Adipocyte (in vitro differentiated cells): ENCODE measurements at regions not wholly inside any gene's neighbourhood (a gene's known extent, or its start where the extent isn't known, plus 50 kb on each side); places are given as distances from the start of the nearest gene placed in this dataset.

Source experiments
- DNase-seq: peaks from one replicate; pipeline ENCODE4 v3.0.0-alpha.2; 2015; ENCODE audit warnings: low read depth
- H3K27me3 ChIP-seq: replicated peaks from 2 replicates; pipeline ENCODE4 v1.7.0; 2013; ENCODE audit warnings: mild to moderate bottlenecking, low read length, moderate library complexity; ENCODE audit not compliant: control insufficient read depth, insufficient read depth
- H3K36me3 ChIP-seq: 2 replicates; pipeline ENCODE4 v1.7.0; 2013; ENCODE audit warnings: low read length, mild to moderate bottlenecking, moderate library complexity; ENCODE audit not compliant: control insufficient read depth, insufficient read depth, severe bottlenecking
- H3K4me1 ChIP-seq: 2 replicates; pipeline ENCODE4 v1.7.0; 2013; ENCODE audit warnings: mild to moderate bottlenecking, low read length, moderate library complexity; ENCODE audit not compliant: control insufficient read depth, insufficient read depth
- H3K4me3 ChIP-seq: 2 replicates; pipeline ENCODE4 v1.7.0; 2013; ENCODE audit warnings: mild to moderate bottlenecking, low read length, moderate library complexity
- H3K9ac ChIP-seq: 2 replicates; pipeline ENCODE4 v1.7.0; 2013; ENCODE audit warnings: mild to moderate bottlenecking, low read length, moderate library complexity
- H3K9me3 ChIP-seq: 2 replicates; pipeline ENCODE4 v1.7.0; 2013; ENCODE audit warnings: mild to moderate bottlenecking, low read length, moderate library complexity; ENCODE audit not compliant: control insufficient read depth

- no peak for DNase-seq
- Histone ChIP-seq H3K9ac (no peak overlapping the region), H3K4me3 (no peak overlapping the region), H3K4me1 (peaks cover 24% of the 10 kb centered on the region), H3K36me3 (no peaks in the 10 kb centered on the region), H3K9me3 (peaks cover 5% of the 10 kb centered on the region), H3K27me3 (no peaks in the 10 kb centered on the region)
These were observed 146.4 kb downstream of the MIS18A start for GRCh38 chr21:32132409-32132808.

GRCh38 chr21:32131960-32132359 is 146.9 kb downstream of the MIS18A start:
- Histone ChIP-seq H3K4me3 (no peak overlapping the region), H3K36me3 (no peaks in the 10 kb centered on the region), H3K9me3 (peaks cover 5% of the 10 kb centered on the region), H3K27me3 (no peaks in the 10 kb centered on the region), H3K4me1 (peaks cover 24% of the 10 kb centered on the region), H3K9ac (no peak overlapping the region)
- peak; percentile 19 for DNase-seq

- Histone ChIP-seq H3K27me3 (no peaks in the 10 kb centered on the region), H3K9ac (no peak overlapping the region), H3K9me3 (peaks cover 5% of the 10 kb centered on the region), H3K4me3 (no peak overlapping the region), H3K36me3 (no peaks in the 10 kb centered on the region), H3K4me1 (peaks cover 23% of the 10 kb centered on the region)
- no peak for DNase-seq
These were observed 147.7 kb downstream of the MIS18A start for GRCh38 chr21:32131164-32131563.

- H3K36me3 ChIP-seq, result no peaks in the 10 kb centered on the region
These were observed 148.6 kb downstream of the MIS18A start for GRCh38 chr21:32130031-32130891.

GRCh38 chr21:32127081-32127480 is 151.8 kb downstream of the MIS18A start:
- Histone ChIP-seq H3K27me3 (no peaks in the 10 kb centered on the region), H3K9ac (no peak overlapping the region), H3K36me3 (no peaks in the 10 kb centered on the region), H3K9me3 (peaks cover 17% of the 10 kb centered on the region), H3K4me3 (no peak overlapping the region), H3K4me1 (peaks cover 7% of the 10 kb centered on the region)
- DNase-seq, result no peak

More at GRCh38 chr21:32130031-32130891, 148.6 kb downstream of the MIS18A start:
- Histone ChIP-seq H3K9ac (no peak overlapping the region), H3K4me1 (peaks cover 14% of the 10 kb centered on the region), H3K9me3 (peaks cover 5% of the 10 kb centered on the region), H3K27me3 (no peaks in the 10 kb centered on the region), H3K4me3 (no peak overlapping the region)
- no peak for DNase-seq

GRCh38 chr21:32122082-32122481 is 156.8 kb downstream of the MIS18A start:
- Histone ChIP-seq H3K27me3 (no peaks in the 10 kb centered on the region), H3K4me1 (no peaks in the 10 kb centered on the region), H3K9me3 (peaks cover 19% of the 10 kb centered on the region), H3K9ac (no peak overlapping the region), H3K36me3 (no peaks in the 10 kb centered on the region), H3K4me3 (no peak overlapping the region)
- DNase-seq, result no peak

- DNase-seq, result no peak
- Histone ChIP-seq H3K9ac (no peak overlapping the region), H3K9me3 (peaks cover 19% of the 10 kb centered on the region), H3K27me3 (no peaks in the 10 kb centered on the region), H3K4me3 (no peak overlapping the region), H3K4me1 (no peaks in the 10 kb centered on the region), H3K36me3 (no peaks in the 10 kb centered on the region)
These were observed 158.6 kb downstream of the MIS18A start for GRCh38 chr21:32120230-32120629.

- Histone ChIP-seq H3K9me3 (peaks cover 19% of the 10 kb centered on the region), H3K36me3 (no peaks in the 10 kb centered on the region), H3K27me3 (no peaks in the 10 kb centered on the region), H3K4me3 (no peak overlapping the region), H3K4me1 (no peaks in the 10 kb centered on the region), H3K9ac (no peak overlapping the region)
- DNase-seq, result no peak
These were observed 159.0 kb downstream of the MIS18A start for GRCh38 chr21:32119811-32120210.

GRCh38 chr21:32119389-32119788 is 159.5 kb downstream of the MIS18A start:
- Histone ChIP-seq H3K9me3 (peaks cover 19% of the 10 kb centered on the region), H3K27me3 (no peaks in the 10 kb centered on the region), H3K4me3 (no peak overlapping the region), H3K36me3 (no peaks in the 10 kb centered on the region), H3K9ac (no peak overlapping the region), H3K4me1 (peaks cover 4% of the 10 kb centered on the region)
- no peak for DNase-seq

GRCh38 chr21:32114419-32115035 is 164.3 kb downstream of the MIS18A start:
- DNase-seq, result peak; percentile 18
- Histone ChIP-seq H3K4me1 (peaks cover 7% of the 10 kb centered on the region), H3K4me3 (no peak overlapping the region), H3K9me3 (no peaks in the 10 kb centered on the region), H3K27me3 (no peaks in the 10 kb centered on the region), H3K36me3 (no peaks in the 10 kb centered on the region), H3K9ac (no peak overlapping the region)

GRCh38 chr21:32113486-32113885 is 165.4 kb downstream of the MIS18A start:
- no peak overlapping the region for H3K9ac ChIP-seq
- H3K27me3 ChIP-seq, result no peaks in the 10 kb centered on the region
- no peaks in the 10 kb centered on the region for H3K36me3 ChIP-seq
- no peak for DNase-seq
- no peaks in the 10 kb centered on the region for H3K9me3 ChIP-seq
- H3K4me1 ChIP-seq, result peaks cover 7% of the 10 kb centered on the region
- H3K4me3 ChIP-seq, result no peak overlapping the region
